DMS 273 (cell line): ENCODE measurements at regions not wholly inside any gene's neighbourhood (a gene's known extent, or its start where the extent isn't known, plus 50 kb on each side); places are given as distances from the start of the nearest gene placed in this dataset.
"Not testable (repeated sequence)": the region's sequence is repeated elsewhere in the genome, so short reads cannot be mapped to it uniquely, and the experiment has no call there.

Source experiments
- DNase-seq: peaks from one replicate; lab custom pipeline; 2025; ENCODE audit not compliant: unreplicated experiment; lab: John Stamatoyannopoulos, UW

- no peak for DNase-seq
Measured at GRCh38 chr4:97140545-97140944, 1002.7 kb downstream of the STPG2 start.

- DNase-seq: not testable (repeated sequence)
Measured at GRCh38 chr4:97141332-97141731, 1001.9 kb downstream of the STPG2 start.

- DNase-seq: no peak
Measured at GRCh38 chr4:97142410-97142809, 1000.9 kb downstream of the STPG2 start.

GRCh38 chr4:97142893-97143292 is 1000.4 kb downstream of the STPG2 start:
- DNase-seq: no peak

GRCh38 chr4:97144199-97144598 is 999.1 kb downstream of the STPG2 start:
- DNase-seq: no peak

- DNase-seq: no peak
Measured at GRCh38 chr4:97150966-97151365, 992.3 kb downstream of the STPG2 start.

- peak; percentile 7 for DNase-seq
Measured at GRCh38 chr4:97152149-97152548, 991.1 kb downstream of the STPG2 start.

GRCh38 chr4:97153042-97153441 is 990.2 kb downstream of the STPG2 start:
- peak; percentile 40 for DNase-seq

GRCh38 chr4:97159625-97160024 is 983.7 kb downstream of the STPG2 start:
- DNase-seq: no peak

- no peak for DNase-seq
Measured at GRCh38 chr4:97185233-97185632, 958.0 kb downstream of the STPG2 start.

GRCh38 chr4:97197106-97197505 is 946.2 kb downstream of the STPG2 start:
- no peak for DNase-seq

- no peak for DNase-seq
Measured at GRCh38 chr4:97208749-97209148, 934.5 kb downstream of the STPG2 start.

- DNase-seq: peak; percentile 75
Measured at GRCh38 chr4:97215409-97215941, 927.8 kb downstream of the STPG2 start.

- peak; percentile 6 for DNase-seq
Measured at GRCh38 chr4:97216046-97216445, 927.2 kb downstream of the STPG2 start.

- DNase-seq: no peak
Measured at GRCh38 chr4:97235521-97235920, 907.8 kb downstream of the STPG2 start.

- peak; percentile 51 for DNase-seq
Measured at GRCh38 chr4:97238956-97239666, 904.2 kb downstream of the STPG2 start.

- DNase-seq: no peak
Measured at GRCh38 chr4:97239667-97239997, 903.6 kb downstream of the STPG2 start.

GRCh38 chr4:97252615-97253154 is 890.6 kb downstream of the STPG2 start:
- DNase-seq: no peak

GRCh38 chr4:97262769-97263168 is 880.5 kb downstream of the STPG2 start:
- DNase-seq: no peak

GRCh38 chr4:97270051-97270450 is 873.2 kb downstream of the STPG2 start:
- DNase-seq: no peak

GRCh38 chr4:97279391-97279790 is 863.9 kb downstream of the STPG2 start:
- no peak for DNase-seq

GRCh38 chr4:97300561-97300960 is 842.7 kb downstream of the STPG2 start:
- no peak for DNase-seq

GRCh38 chr4:97305351-97305750 is 837.9 kb downstream of the STPG2 start:
- no peak for DNase-seq
